RCC 7860 (cell line): ENCODE measurements at regions not wholly inside any gene's neighbourhood (a gene's known extent, or its start where the extent isn't known, plus 50 kb on each side); places are given as distances from the start of the nearest gene placed in this dataset.
A peak's percentile ranks its signal among the peaks of the same experiment; 100 is the strongest.

Experiments used
- DNase-seq: peaks from one replicate; pipeline ENCODE4 v3.0.0-alpha.2; 2015; ENCODE audit warnings: low spot score
- FAIRE-seq: peaks from 2 replicates; lab custom pipeline; 2012; peaks lifted over from hg19 to GRCh38; lab: Jason Lieb, UNC

GRCh38 chr22:27558658-27559371, 242.7 kb downstream of the MN1 start:
- FAIRE-seq (no peak), DNase-seq (no peak)

GRCh38 chr22:27560781-27561180, 240.8 kb downstream of the MN1 start:
- FAIRE-seq (no peak), DNase-seq (no peak)

- DNase-seq (no peak), FAIRE-seq (no peak)
Measured at GRCh38 chr22:27561286-27561904, 240.2 kb downstream of the MN1 start.

GRCh38 chr22:27564806-27565205, 236.8 kb downstream of the MN1 start:
- DNase-seq (no peak), FAIRE-seq (no peak)

- FAIRE-seq (no peak), DNase-seq (no peak)
Measured at GRCh38 chr22:27566602-27567001, 235.0 kb downstream of the MN1 start.

- DNase-seq (no peak), FAIRE-seq (no peak)
Measured at GRCh38 chr22:27568265-27568664, 233.3 kb downstream of the MN1 start.

GRCh38 chr22:27571463-27572277, 229.9 kb downstream of the MN1 start:
- DNase-seq = no peak
- FAIRE-seq = no peak

GRCh38 chr22:27572278-27572666, 229.3 kb downstream of the MN1 start:
- FAIRE-seq = no peak

GRCh38 chr22:27573280-27574001, 228.1 kb downstream of the MN1 start:
- FAIRE-seq (no peak), DNase-seq (no peak)

More at GRCh38 chr22:27572278-27572666, 229.3 kb downstream of the MN1 start:
- DNase-seq = no peak

- DNase-seq = no peak
- no peak for FAIRE-seq
Measured at GRCh38 chr22:27574002-27574366, 227.6 kb downstream of the MN1 start.

- FAIRE-seq = no peak
- no peak for DNase-seq
Measured at GRCh38 chr22:27574651-27575050, 226.9 kb downstream of the MN1 start.

- no peak for FAIRE-seq
- DNase-seq = no peak
Measured at GRCh38 chr22:27575348-27575747, 226.2 kb downstream of the MN1 start.

- DNase-seq = no peak
- FAIRE-seq = no peak
Measured at GRCh38 chr22:27576413-27576812, 225.1 kb downstream of the MN1 start.

- FAIRE-seq (no peak), DNase-seq (no peak)
Measured at GRCh38 chr22:27576815-27577573, 224.6 kb downstream of the MN1 start.

GRCh38 chr22:27577574-27577969, 224.0 kb downstream of the MN1 start:
- no peak for FAIRE-seq

GRCh38 chr22:27578937-27579617, 222.5 kb downstream of the MN1 start:
- DNase-seq (no peak), FAIRE-seq (no peak)

More at GRCh38 chr22:27577574-27577969, 224.0 kb downstream of the MN1 start:
- no peak for DNase-seq

- DNase-seq (peak; percentile 20), FAIRE-seq (no peak)
Measured at GRCh38 chr22:27580311-27580897, 221.2 kb downstream of the MN1 start.

- FAIRE-seq = no peak
- DNase-seq = no peak
Measured at GRCh38 chr22:27581236-27581635, 220.3 kb downstream of the MN1 start.

- no peak for FAIRE-seq
- DNase-seq = no peak
Measured at GRCh38 chr22:27581688-27582087, 219.9 kb downstream of the MN1 start.
